Posterior vena cava (tissue), 2 donors: ENCODE measurements at regions not wholly inside any gene's neighbourhood (a gene's known extent, or its start where the extent isn't known, plus 50 kb on each side); places are given as distances from the start of the nearest gene placed in this dataset.

Experiments used
- DNase-seq: peaks from one replicate; pipeline ENCODE4 v3.0.0-alpha.2; 2020; ENCODE audit warnings: low spot score
- intact Hi-C, 2 donors: fragments of 100-400 bp; cut with DNase I; formaldehyde crosslinking; loops; one replicate each; pipeline versions ENCODE4 v1.14.1 to v1.14.2; 2022 to 2023
- donor health status: DM: yes; HTN: yes; CAD: no.
- donor health status: DM: yes; HTN: yes; CAD: no.

DNA sequence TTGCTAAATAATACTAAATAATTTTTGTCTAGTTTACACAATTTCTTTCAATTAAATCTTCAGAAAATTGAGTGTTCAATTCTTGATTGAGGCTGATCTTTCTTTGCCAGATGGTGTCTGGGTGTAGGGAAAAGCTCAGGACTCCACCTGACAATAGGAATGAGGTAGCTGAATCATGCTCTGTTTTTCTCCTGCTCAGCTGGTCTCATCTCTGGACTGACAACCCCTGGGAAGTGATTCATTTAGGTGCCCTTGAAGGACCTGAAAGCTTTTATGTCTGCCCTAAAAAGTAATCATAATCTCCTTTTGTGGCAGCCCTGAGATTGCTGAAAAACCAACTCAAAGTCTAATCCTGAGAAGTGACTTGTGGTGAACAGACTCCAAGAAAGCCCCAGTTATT is 255.4 kb downstream of the ETNK1 start:
- intact Hi-C loops = no loop called here
- DNase-seq = no peak

DNA sequence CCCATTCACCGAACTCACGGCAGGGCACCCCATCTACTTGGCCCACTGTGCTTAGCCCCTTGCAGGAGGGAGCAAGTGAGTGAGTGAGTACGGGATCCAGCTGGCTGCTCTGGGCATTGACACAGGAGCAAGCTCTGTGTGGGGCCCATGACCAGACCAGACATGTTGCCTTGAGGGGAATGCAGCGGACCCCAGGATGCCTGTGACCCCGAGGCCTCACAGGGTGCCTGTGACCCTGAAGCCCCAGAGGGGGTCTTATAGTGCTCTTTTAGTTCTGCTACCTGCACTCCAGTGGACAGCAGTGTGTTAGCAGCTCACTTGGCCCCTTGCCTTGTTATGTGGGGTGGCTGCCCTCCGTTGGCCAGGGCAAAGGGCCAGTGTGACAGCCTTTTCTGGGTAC is 255.8 kb downstream of the ETNK1 start:
- DNase-seq = no peak
- intact Hi-C loops = no loop called here

DNA sequence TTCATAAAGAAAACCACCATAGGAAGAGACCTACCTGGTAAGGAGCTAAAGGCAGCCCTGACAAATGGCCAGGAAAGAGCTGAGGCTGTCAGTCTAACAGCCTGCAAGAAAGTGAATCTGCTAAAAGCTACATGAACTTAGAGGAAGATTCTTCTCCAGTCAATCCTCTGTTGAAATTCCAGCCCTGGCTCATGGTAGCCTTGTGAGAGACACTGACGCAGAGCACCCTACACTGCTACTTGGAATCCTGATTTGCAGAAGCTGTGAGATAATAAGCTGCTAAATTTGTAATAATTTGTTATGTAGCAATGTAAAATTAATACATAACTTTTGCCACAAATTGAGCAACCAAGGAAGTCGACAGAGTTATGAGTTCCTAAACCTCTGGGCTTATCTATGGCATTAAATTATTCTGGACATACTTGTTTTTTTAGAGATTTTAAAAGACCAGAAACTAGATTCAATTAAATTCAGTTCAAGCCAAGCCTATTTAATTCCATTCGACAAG is 257.0 kb downstream of the ETNK1 start:
- intact Hi-C loops = no loop called here
- DNase-seq = no peak

DNA sequence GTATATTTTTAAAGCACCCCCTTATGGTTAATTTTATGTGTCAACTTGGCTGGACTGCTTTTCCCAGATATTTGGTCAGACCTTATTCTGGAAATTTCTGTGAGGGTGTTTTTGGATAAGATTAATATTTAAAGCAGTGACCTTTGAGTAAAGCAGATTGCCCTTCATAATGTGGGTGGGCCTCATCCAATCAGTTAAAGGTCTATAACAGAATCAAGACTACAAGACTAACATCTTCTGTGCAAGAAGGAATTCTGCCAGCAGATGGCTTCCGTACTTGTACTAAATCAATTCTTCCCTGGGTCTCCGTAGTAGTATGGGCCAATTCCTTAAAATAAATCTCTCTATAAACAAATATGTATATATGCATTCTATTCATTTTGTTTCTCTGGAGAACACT is 257.6 kb downstream of the ETNK1 start:
- DNase-seq = no peak
- intact Hi-C loops = no loop called here

DNA sequence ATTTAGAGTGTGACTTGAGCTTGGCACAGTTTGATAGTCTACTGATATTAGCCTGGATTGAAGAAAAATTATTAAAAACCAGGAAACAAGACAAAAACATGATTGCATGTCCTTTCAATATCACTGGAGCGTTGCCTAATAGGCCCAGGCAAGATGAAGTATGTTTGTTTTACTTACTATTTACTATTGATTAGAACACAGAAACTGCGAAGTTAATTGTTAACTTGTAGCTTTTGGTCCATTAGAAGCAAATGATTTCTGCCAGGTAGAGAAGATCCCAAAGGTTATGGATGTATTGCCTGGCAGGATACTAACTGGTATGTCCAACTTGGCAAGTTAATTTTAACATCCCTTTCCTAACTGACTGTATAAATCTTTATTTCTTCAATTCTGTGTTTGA is 268.9 kb downstream of the ETNK1 start:
- intact Hi-C loops = no loop called here

DNA sequence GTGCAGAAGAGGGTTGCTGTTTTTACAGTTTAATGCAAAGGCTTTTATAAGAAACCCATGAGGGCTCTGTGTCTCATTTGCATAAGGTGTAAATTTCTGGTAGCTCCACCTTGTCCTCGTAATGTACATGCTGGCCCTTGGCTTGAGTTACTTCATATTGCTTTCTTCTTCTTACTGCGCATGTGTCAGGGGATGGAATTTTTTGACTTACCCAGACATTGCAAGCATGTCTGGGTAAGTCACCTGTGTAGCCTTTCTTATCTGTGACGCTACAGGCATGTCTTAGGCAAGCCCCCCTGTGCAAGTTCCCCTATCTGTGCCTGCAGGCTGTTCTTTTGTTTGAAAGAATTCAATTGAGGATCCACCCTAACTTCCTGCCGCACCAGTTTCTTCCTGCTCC is 274.2 kb downstream of the ETNK1 start:
- intact Hi-C loops = no loop called here
- DNase-seq = no peak

More for the DNA sequence above, 268.9 kb downstream of the ETNK1 start:
- no peak for DNase-seq

DNA sequence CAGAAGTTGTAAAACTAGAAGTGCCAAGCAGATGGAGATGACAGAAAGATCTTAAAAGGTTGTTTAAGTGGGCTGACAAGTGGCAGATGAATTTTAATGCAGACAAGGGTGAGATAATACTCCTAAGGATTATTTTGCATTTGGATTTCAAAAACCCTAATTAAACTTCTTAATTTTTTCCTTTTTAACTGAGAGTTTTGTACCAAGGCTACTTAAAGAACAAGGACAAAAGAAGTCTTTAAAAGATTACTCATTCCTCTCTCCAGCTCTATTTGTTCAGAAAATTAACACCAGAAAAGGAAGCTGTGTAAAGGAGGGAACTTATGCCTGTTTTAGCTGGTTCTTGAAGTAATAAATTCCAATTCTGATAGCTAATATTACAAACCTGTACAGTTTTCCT is 275.4 kb downstream of the ETNK1 start:
- DNase-seq = no peak
- intact Hi-C loops = no loop called here

DNA sequence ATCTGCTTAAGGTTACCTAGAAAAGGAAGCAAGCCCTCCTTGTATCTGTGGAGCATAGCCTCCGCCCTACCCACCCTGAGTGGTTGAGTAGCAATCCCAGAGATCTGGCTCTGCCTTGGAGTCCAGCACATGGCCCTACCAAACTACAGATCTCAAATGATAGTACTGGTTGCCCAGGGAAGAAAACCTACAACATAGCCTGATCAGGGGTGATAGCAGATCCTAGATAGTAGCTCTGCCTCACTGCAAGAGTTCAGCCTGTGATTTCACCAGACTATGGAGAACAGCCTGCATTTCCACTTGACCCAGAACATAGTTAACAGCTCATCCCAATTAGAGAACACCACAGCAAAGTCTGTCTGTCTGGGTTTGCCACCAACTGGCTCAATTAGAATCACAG is 279.5 kb downstream of the ETNK1 start:
- intact Hi-C loops = no loop called here
- DNase-seq = no peak

DNA sequence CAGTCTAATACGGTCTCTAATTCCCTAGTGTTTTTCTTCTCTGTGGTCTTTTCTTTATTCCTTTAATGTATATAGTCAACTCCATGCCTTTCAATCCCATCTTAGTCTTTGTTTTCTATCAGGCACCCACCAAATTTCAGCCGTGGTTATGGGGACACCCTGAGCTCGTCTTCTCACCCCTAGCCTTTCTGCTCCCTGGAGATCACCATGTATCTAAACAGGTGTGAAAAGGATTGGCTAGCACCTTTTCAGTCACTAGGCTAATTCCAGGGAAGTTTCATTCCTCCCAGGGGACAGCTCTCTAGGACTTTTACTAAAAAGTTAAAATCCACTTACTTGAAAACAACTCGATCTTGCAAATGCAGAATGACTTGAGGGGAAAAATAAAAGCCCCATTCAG is 291.3 kb downstream of the ETNK1 start:
- no peak for DNase-seq
- intact Hi-C loops = no loop called here

DNA sequence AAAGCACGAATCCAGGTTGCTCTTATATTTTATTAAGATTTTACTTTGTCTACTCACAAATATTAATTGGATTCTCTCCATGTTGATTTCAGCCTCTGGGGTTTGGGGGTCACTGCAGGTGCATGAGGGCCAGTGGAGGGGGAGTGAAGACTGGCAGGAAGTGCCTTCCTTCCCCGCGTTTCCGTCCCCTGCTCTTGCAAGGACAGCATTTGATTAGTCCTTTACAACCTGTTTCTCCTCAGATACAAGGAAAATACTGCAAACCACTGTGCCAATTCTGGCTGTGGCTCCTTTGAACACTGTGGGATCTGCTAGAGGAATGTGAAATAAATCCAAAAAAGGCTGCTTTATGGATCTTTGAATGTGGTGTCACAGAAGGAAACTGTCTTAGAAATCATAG is 291.8 kb downstream of the ETNK1 start:
- intact Hi-C loops = no loop called here
- no peak for DNase-seq

DNA sequence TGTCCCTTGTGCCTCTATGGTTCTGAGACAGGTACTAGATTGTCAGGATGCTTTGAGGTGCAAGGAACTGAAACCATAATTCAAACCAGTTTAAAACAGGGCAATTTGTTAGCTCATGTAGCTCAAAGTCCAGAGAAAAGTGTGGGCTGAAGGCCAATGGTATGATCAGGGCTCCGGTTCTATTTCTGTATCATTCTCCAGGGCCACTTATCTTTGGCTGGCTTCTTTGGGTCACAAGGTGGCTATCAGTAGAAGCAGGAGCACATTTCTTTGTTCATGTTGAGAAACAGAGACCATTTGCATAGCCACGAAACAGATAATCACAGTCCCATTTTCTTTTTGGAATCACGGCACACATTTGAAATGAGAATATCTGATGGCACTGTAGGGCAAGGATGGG is 294.9 kb downstream of the ETNK1 start:
- no peak for DNase-seq

DNA sequence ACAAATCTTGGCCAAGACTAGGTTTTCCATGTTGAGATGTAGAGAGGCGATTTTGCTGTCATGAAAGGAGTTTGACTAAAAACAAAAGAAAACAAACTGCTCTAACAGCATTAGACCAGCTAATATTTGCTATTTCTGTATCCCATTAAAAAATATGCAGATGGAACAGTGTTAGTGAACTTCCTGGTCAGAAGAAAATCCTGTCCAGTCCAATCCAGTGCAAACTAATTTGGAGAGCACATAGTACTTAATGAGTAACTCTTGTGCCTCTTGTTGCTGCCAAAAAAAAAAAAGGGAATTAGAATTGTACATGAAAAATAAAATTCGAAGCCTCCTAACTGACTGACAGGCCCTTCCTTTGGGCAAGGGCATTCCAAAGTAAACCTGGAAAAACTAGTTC is 298.8 kb downstream of the ETNK1 start:
- intact Hi-C loops = no loop called here
- DNase-seq = no peak

More for the DNA sequence above, 294.9 kb downstream of the ETNK1 start:
- intact Hi-C loops = no loop called here

DNA sequence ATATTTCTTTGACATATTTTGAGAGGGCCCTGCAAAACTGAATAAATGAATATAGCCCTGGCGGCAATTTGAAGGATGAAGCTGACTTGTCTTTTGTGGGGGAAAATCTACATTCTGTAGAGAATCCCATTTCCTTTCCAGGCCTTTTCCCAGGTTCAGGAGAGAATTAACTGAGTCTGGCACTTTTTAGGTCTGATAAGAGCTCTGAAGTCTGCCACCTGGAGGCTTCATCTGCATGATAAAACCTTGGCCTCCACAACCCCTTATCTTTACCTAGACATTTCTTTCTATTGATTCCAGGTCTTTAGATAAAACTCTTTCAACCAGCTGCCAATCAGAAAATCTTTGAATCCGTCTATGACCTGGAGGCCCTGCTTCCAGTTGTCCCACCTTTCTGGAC is 299.4 kb downstream of the ETNK1 start:
- intact Hi-C loops = no loop called here
- DNase-seq = no peak

DNA sequence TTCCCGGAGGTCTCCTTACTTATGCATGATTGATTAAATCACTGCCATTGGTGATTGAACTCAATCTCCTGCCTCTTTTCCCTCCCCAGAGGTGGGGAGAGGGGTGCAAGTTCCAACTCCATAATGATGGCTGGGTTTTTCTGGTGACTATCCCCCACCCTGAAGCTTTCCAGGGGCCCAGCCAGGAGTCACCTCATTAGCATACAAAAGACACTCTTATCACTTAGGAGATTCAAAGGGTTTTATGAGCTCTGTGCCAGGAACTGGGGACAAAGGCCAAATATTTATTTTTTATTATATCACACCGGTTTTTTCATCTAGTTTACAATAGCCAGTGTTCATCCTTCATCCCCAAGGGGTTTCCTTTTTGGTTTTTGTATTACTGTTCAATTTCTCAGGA is 300.7 kb downstream of the ETNK1 start:
- no peak for DNase-seq
- intact Hi-C loops = no loop called here

DNA sequence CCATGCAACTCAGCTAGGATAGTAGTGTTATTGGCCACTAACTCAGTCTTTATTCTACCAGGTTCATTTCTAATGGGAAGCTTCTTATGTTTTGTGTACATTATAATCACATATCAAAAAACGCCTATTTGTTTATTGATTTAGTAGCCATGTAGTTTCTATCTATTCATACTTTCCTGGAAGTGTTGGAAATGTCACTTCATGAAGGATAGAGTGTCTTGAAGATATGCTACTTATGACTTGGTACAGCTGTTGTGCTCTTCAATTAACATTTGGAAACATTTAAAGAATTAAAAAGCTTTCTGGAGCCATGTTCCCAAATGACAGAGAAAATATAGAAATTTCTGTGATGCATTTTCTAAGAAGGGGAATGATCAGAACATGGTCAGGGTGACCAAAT is 307.5 kb downstream of the ETNK1 start:
- intact Hi-C loops = no loop called here

DNA sequence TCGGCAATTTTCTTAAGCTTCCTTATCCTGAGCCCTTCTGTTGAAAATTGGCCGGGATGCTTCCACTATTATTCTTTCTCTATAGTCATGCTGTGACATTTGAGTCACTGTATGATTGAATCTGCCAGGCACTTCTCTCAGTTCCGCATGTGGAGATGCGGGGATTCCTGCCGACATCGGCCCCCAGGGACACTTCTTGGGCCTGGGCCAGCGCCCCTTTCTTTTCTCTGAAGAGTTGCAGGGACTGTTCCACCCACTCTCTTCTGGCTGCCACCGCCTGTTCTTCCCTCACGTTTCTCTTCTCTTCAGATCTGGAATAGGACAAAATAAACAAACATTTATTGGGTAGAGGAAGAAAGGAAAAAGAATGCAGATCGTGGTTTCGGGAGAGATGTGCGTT is 310.1 kb downstream of the ETNK1 start:
- intact Hi-C loops = no loop called here
- DNase-seq = no peak

More for the DNA sequence above, 307.5 kb downstream of the ETNK1 start:
- DNase-seq = no peak

DNA sequence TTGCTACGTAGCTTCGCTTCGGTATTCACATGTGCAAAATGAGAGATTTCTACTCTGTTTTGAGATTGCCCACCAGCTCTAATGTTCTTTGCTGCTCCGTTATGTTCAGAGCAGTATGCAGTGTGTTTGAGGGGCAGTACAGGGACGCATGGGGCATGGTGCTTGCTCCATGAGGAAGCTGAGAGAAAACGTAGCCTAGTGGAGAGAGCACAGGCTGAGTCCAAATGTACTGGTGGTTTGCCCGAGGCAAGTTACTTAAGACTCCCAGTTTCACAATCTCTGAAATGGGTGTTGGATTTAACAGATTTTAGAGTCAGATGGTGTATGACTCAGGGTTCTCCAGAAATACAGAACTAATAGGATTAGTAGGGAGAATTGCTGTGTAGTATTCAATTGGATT is 310.5 kb downstream of the ETNK1 start:
- intact Hi-C loops = no loop called here
- DNase-seq = no peak

DNA sequence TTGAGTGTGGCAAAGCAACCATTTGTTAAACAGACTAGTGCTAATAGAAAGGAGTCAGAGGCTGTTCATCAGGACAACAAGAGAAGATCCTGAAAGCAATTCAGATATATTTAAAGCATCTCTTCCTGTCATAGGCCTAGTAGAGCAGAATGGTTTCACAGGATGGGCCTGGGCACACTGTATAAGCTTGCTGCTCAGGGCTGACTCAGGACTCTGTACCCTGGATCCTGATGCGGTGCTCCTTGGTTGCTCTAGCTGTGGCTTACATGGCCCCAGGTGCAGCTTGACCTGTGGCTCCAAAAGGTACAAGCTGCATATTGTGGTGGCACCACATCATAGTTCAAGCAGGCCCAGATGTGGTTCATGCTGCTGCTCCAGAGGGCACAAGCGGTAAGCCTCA is 313.4 kb downstream of the ETNK1 start:
- DNase-seq = no peak
- intact Hi-C loops = no loop called here

DNA sequence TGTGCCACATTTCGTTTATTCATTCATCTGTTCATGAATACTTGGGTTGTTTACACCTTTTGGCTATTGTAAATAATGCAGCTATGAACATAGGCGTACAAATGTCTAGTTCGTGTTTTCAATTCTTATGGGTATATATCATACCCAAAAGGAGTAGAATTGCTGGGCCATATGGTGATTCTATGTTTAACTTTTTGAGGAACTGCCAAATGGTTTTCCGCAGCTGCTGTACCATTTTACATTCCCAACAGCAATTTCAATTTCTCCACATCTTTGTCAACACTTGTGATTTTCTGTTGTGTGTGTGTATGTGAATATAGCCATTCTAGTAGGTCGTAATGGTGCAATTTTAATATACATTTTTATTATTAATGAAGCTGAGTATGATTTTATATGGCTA is 326.2 kb downstream of the ETNK1 start:
- intact Hi-C loops = no loop called here
- DNase-seq = no peak

DNA sequence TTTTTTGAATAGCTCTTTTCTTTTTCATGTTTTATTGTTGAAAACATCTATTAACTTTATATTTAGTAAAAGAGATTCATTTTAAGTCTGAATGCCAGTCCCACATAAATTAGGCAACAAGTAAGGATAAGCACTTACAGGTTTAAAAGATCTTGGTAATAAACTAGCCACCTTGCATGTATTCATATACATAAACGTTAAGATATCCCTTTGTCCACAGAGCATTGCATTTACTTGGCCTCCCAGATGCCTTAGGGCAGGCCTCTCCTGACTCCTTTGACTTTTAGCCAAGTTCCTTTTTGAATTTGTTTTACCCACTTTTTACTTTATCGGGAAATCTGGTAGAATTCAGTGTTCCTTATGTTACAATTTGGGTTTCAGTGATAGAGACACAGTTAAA is 331.7 kb downstream of the ETNK1 start:
- DNase-seq = no peak
- intact Hi-C loops = no loop called here

DNA sequence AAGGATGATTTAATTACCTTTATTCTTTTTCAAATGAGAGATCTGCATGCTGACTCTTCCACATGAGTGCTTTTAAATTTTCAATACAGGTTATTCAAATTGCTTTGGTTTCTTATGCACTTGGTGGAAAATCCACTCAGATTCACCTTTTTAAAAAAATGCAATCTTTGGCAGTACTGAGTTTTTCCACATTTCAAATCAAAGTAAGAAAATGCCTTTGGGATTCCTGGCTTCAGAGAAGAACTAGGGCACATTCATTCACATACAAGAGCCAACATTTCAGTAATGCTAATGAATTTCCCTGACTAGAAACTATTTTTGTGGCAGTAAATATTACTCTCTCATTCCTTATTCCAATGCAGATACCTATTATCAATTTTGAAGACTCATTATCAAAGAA is 342.2 kb downstream of the ETNK1 start:
- no peak for DNase-seq
- intact Hi-C loops = no loop called here

DNA sequence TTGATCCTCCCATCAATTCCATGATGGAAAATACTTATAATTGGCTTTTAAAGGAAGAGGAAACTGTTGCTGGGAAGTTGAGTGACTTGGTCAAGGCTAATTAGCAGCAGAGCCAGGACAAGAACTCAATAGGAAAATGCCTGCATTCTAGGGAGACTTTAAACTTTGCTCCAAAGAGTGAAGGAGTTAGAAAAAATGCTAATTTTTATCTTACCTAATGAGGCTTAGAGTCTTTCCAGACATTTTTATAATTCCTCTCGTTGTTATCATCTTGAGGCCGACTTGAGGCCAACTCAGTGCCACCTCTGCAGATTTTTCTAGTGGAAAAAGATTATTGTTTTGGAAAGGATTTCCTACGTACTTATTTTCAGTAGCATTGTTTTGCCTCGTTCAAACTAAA is 344.6 kb downstream of the ETNK1 start:
- no peak for DNase-seq
- intact Hi-C loops = no loop called here
